Lung microvascular endothelial cell (primary cell): ENCODE measurements at regions not wholly inside any gene's neighbourhood (a gene's known extent, or its start where the extent isn't known, plus 50 kb on each side); places are given as distances from the start of the nearest gene placed in this dataset.

Experiments used
- DNase-seq, 2 donors: peaks; one replicate each; pipeline versions ENCODE4 v3.0.0 to v3.0.0-alpha.2; 2010; ENCODE audit warnings: low read depth in 2 of 2

GRCh38 chr7:80403686-80404241 lies 108.1 kb downstream of the GNAT3 start:
- no peak for DNase-seq

GRCh38 chr7:80401708-80402107 lies 110.2 kb downstream of the GNAT3 start:
- DNase-seq = no peak

- DNase-seq = no peak
Measured at GRCh38 chr7:80393786-80394185, 118.1 kb downstream of the GNAT3 start.

GRCh38 chr7:80392229-80393169 lies 119.4 kb downstream of the GNAT3 start:
- DNase-seq = peak; percentile 57 to 64

GRCh38 chr7:80387634-80388193 lies 124.2 kb downstream of the GNAT3 start:
- DNase-seq = peak in 1 of 2 donors; percentile 24

- DNase-seq = no peak
Measured at GRCh38 chr7:80386686-80387085, 125.2 kb downstream of the GNAT3 start.

- DNase-seq = peak; percentile 61 to 81
Measured at GRCh38 chr7:80385508-80385907, 126.4 kb downstream of the GNAT3 start.

- peak in 1 of 2 donors; percentile 30 for DNase-seq
Measured at GRCh38 chr7:80380957-80381356, 130.9 kb downstream of the GNAT3 start.

GRCh38 chr7:80379034-80379982 lies 132.6 kb downstream of the GNAT3 start:
- peak in 1 of 2 donors; percentile 74 for DNase-seq

GRCh38 chr7:80374321-80374720 lies 137.5 kb downstream of the GNAT3 start:
- DNase-seq = peak in 1 of 2 donors; percentile 75

- peak in 1 of 2 donors; percentile 42 for DNase-seq
Measured at GRCh38 chr7:80373429-80374032, 138.3 kb downstream of the GNAT3 start.

GRCh38 chr7:80372415-80372814 lies 139.4 kb downstream of the GNAT3 start:
- DNase-seq = peak in 1 of 2 donors; percentile 41

- peak in 1 of 2 donors; percentile 72 for DNase-seq
Measured at GRCh38 chr7:80370587-80370986, 141.3 kb downstream of the GNAT3 start.

- peak in 1 of 2 donors; percentile 91 for DNase-seq
Measured at GRCh38 chr7:80369321-80369720, 142.5 kb downstream of the GNAT3 start.

- DNase-seq = peak in 1 of 2 donors; percentile 14
Measured at GRCh38 chr7:80362677-80363076, 149.2 kb downstream of the GNAT3 start.

- DNase-seq = peak in 1 of 2 donors; percentile 65
Measured at GRCh38 chr7:80362010-80362618, 149.8 kb downstream of the GNAT3 start.

GRCh38 chr7:80359476-80359875 lies 152.4 kb downstream of the GNAT3 start:
- DNase-seq = no peak

GRCh38 chr7:80359029-80359428 lies 152.8 kb downstream of the GNAT3 start:
- no peak for DNase-seq

- DNase-seq = no peak
Measured at GRCh38 chr7:80357530-80357929, 154.3 kb downstream of the GNAT3 start.

GRCh38 chr7:80350430-80350829 lies 161.4 kb downstream of the GNAT3 start:
- DNase-seq = no peak
